ENCODE measurements at regions not wholly inside any gene's neighbourhood (a gene's known extent, or its start where the extent isn't known, plus 50 kb on each side); places are given as distances from the start of the nearest gene placed in this dataset.

DNA sequence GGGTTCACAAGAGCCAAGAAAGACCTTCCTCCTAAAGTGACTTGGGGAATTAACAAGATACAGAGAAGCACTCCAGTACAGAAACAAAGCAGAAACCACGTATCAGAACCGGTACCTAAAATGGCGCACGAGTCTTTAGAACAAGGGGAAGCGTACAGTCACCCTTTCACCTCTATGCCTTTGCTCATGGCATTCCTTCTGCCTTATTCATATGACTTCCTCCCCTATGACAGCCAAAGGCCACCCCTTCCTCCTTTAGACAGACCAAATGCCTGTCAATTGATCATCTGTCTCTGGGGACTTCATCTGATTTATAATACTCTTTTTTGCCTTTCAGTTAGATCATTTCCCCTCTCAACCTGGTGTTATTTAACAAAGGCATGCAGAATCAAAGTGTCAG lies 89.5 kb upstream of the OSBPL8 start:
- Histone ChIP-seq H4K91ac (replicated peaks; ENCODE audit: insufficient read length, low read length) (no peak overlapping the region), H3K14ac (ENCODE audit: insufficient read length) (no peak overlapping the region), H3K4me2 (ENCODE audit: insufficient read depth in 1 of 2, low read depth in 2 of 2, low read length in 2 of 2) (no peak overlapping the region), H3K79me2 (ENCODE audit: control insufficient read depth in 1 of 2, insufficient read depth in 2 of 2, low read length in 2 of 2) (no peaks in the 10 kb centered on the region), H4K8ac (ENCODE audit: extremely low read depth, insufficient read depth, low read length) (no peak overlapping the region), H3K4me3 (ENCODE audit: extremely low read depth in 1 of 4, insufficient read depth in 2 of 4, low read depth in 3 of 4, low read length in 4 of 4) (no peak overlapping the region), H3K9me3 (ENCODE audit: insufficient read depth in 2 of 2, low read depth in 1 of 2, low read length in 1 of 2) (peaks cover 0 to 3% of the 10 kb centered on the region in 2 experiments; a peak in 1 of 4 replicates), H3K36me3 (ENCODE audit: control insufficient read depth in 2 of 4, insufficient read depth in 4 of 4, low read length in 3 of 4) (no peaks in the 10 kb centered on the region), H4K20me1 (replicated peaks in 1 of 2; ENCODE audit: control insufficient read depth in 1 of 2, insufficient read depth in 2 of 2, low read length in 2 of 2) (no peaks in the 10 kb centered on the region), H2BK120ac (replicated peaks; ENCODE audit: low read depth, low read length) (no peak overlapping the region), H2BK15ac (ENCODE audit: low read length) (no peak overlapping the region), H3K79me1 (ENCODE audit: low read depth, low read length) (no peaks in the 10 kb centered on the region), H2BK20ac (ENCODE audit: low read length) (no peak overlapping the region), H3K4ac (replicated peaks; ENCODE audit: insufficient read length, low read depth, low read length) (no peak overlapping the region), H3K9ac (replicated peaks in 1 of 4; ENCODE audit: extremely low read depth in 1 of 4, low read depth in 3 of 4, low read length in 3 of 4) (no peak overlapping the region), H3K27ac (ENCODE audit: low read depth, low read length) (no peak overlapping the region), H3K56ac (replicated peaks; ENCODE audit: insufficient read length, low read depth, low read length) (no peak overlapping the region), H3K23ac (ENCODE audit: insufficient read length) (no peak overlapping the region), H3K18ac (ENCODE audit: extremely low read depth, low read length) (no peak overlapping the region), H3K27me3 (replicated peaks in 1 of 4; ENCODE audit: control insufficient read depth in 3 of 4, extremely low read depth in 1 of 4, insufficient read depth in 3 of 4, low read length in 3 of 4) (no peaks in the 10 kb centered on the region), H3K4me1 (replicated peaks in 1 of 4; ENCODE audit: control insufficient read depth in 3 of 4, insufficient read depth in 4 of 4, low read length in 3 of 4) (no peaks in the 10 kb centered on the region), H2BK5ac (ENCODE audit: low read depth, low read length) (no peak overlapping the region), H2AK5ac (ENCODE audit: low read depth, low read length) (no peak overlapping the region), H3K23me2 (ENCODE audit: low read depth, low read length) (no peaks in the 10 kb centered on the region), H2AFZ (ENCODE audit: low read length) (0 out of 2 replicates have a peak overlapping the region, but pooled peaks have one; percentile 9), H4K5ac (ENCODE audit: insufficient read length, low read depth, low read length) (no peak overlapping the region), H2BK12ac (ENCODE audit: low read depth, low read length) (no peak overlapping the region; the same call in 1 of the 2 replicates)
- ChIA-PET CTCF (ENCODE audit: partially characterized antibody) (interaction anchor here (0.8 to 1.7 kb wide), 4 partner anchors 9 to 362 kb away, joined by 3 to 8 read pairs (median 4); no protein-coding TSS in a partner anchor), POLR2A (ENCODE audit: partially characterized antibody) (no interaction called here)
- WGBS, 2 experiments (ENCODE audit: extremely low coverage in 1 of 2, insufficient coverage in 1 of 2, insufficient read length in 1 of 2, insufficient replicate concordance in 2 of 2, low coverage in 1 of 2, low lambda C conversion rate in 2 of 2, missing lambda C conversion rate in 1 of 2): 92% methylated on average over 5 of the region's 5 CpGs; no CpG with 5 or more reads in 1 of the 2 experiments
- FAIRE-seq: no peak
- DNase-seq (ENCODE audit: low read depth in 1 of 2, low spot score in 2 of 2): no peak
- no peak for TF ChIP-seq POLR2A (IDR thresholded peaks at IDR 0.05; ENCODE audit: control extremely low read depth in 1 of 2, low read depth in 2 of 2, low read length in 2 of 2)
- TF ChIP-seq, protein P1, sequence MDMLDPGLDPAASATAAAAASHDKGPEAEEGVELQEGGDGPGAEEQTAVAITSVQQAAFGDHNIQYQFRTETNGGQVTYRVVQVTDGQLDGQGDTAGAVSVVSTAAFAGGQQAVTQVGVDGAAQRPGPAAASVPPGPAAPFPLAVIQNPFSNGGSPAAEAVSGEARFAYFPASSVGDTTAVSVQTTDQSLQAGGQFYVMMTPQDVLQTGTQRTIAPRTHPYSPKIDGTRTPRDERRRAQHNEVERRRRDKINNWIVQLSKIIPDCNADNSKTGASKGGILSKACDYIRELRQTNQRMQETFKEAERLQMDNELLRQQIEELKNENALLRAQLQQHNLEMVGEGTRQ (IDR thresholded peaks at IDR 0.05; ENCODE audit: low read length): no peak
- TF ChIP-seq SIX5 (IDR thresholded peaks at IDR 0.05; ENCODE audit: low read depth, low read length): no peak
- no peak for TF ChIP-seq ZNF274 (IDR thresholded peaks at IDR 0.05; ENCODE audit: borderline replicate concordance, extremely low read depth, low read length)
- no peak for TF ChIP-seq JUND (IDR thresholded peaks at IDR 0.05; ENCODE audit: low read length)
- TF ChIP-seq POLR2AphosphoS5 (IDR thresholded peaks at IDR 0.05; ENCODE audit: low read depth, low read length): no peak
- TF ChIP-seq BCL11A (IDR thresholded peaks at IDR 0.05; ENCODE audit: low read depth in 2 of 2, low read length in 2 of 2): no peak
- TF ChIP-seq POU5F1 (IDR thresholded peaks at IDR 0.05; ENCODE audit: low read depth, low read length): no peak
- TF ChIP-seq BRCA1 (IDR thresholded peaks at IDR 0.05; ENCODE audit: low read depth, low read length): no peak
- TF ChIP-seq SRF (IDR thresholded peaks at IDR 0.05; ENCODE audit: low read depth, low read length): no peak
- TF ChIP-seq CHD1 (IDR thresholded peaks at IDR 0.05; ENCODE audit: low read depth, low read length): no peak
- TF ChIP-seq CBX8 (IDR thresholded peaks at IDR 0.05; ENCODE audit: borderline replicate concordance, low read depth, low read length): no peak
- TF ChIP-seq SP1 (IDR thresholded peaks at IDR 0.05; ENCODE audit: low read depth, low read length): no peak

All from H1 (cell line).